NCI-H2107 (cell line): ENCODE measurements at regions not wholly inside any gene's neighbourhood (a gene's known extent, or its start where the extent isn't known, plus 50 kb on each side); places are given as distances from the start of the nearest gene placed in this dataset.
"Not testable (repeated sequence)": the region's sequence is repeated elsewhere in the genome, so short reads cannot be mapped to it uniquely, and the experiment has no call there.

Experiments
- DNase-seq: peaks from one replicate; lab custom pipeline; 2025; lab: John Stamatoyannopoulos, UW

- no peak for DNase-seq
These were observed 52.2 kb upstream of the ABCA1 start for GRCh38 chr9:104980039-104980654.

GRCh38 chr9:104981543-104982129, 53.7 kb upstream of the ABCA1 start:
- DNase-seq = no peak

GRCh38 chr9:104982543-104982942, 54.6 kb upstream of the ABCA1 start:
- no peak for DNase-seq

- no peak for DNase-seq
These were observed 55.5 kb upstream of the ABCA1 start for GRCh38 chr9:104983491-104983890.

- DNase-seq = no peak
These were observed 56.2 kb upstream of the ABCA1 start for GRCh38 chr9:104984121-104984520.

- DNase-seq = no peak
These were observed 56.6 kb upstream of the ABCA1 start for GRCh38 chr9:104984542-104984941.

- DNase-seq = no peak
These were observed 57.0 kb upstream of the ABCA1 start for GRCh38 chr9:104984948-104985347.

GRCh38 chr9:104986096-104986495, 58.1 kb upstream of the ABCA1 start:
- no peak for DNase-seq

- DNase-seq = no peak
These were observed 59.8 kb upstream of the ABCA1 start for GRCh38 chr9:104987743-104988142.

- no peak for DNase-seq
These were observed 60.6 kb upstream of the ABCA1 start for GRCh38 chr9:104988539-104988938.

GRCh38 chr9:104991144-104991953, 63.4 kb upstream of the ABCA1 start:
- peak; percentile 38 for DNase-seq

GRCh38 chr9:104992659-104993058, 64.7 kb upstream of the ABCA1 start:
- no peak for DNase-seq

GRCh38 chr9:104993291-104993963, 65.5 kb upstream of the ABCA1 start:
- no peak for DNase-seq

GRCh38 chr9:104997536-104997935, 69.6 kb upstream of the ABCA1 start:
- DNase-seq = no peak

GRCh38 chr9:104999136-104999535, 71.2 kb upstream of the ABCA1 start:
- DNase-seq = no peak

- not testable (repeated sequence) for DNase-seq
These were observed 72.6 kb upstream of the ABCA1 start for GRCh38 chr9:105000529-105000928.

- DNase-seq = no peak
These were observed 76.6 kb upstream of the ABCA1 start for GRCh38 chr9:105004466-105005090.

- no peak for DNase-seq
These were observed 77.2 kb upstream of the ABCA1 start for GRCh38 chr9:105005186-105005585.

- DNase-seq = no peak
These were observed 78.6 kb upstream of the ABCA1 start for GRCh38 chr9:105006514-105006913.

- no peak for DNase-seq
These were observed 79.2 kb upstream of the ABCA1 start for GRCh38 chr9:105007143-105007542.

GRCh38 chr9:105010089-105010488, 82.1 kb upstream of the ABCA1 start:
- DNase-seq = not testable (repeated sequence)

GRCh38 chr9:105021917-105022316, 94.0 kb upstream of the ABCA1 start:
- DNase-seq = no peak
